ENCODE measurements at regions not wholly inside any gene's neighbourhood (a gene's known extent, or its start where the extent isn't known, plus 50 kb on each side); places are given as distances from the start of the nearest gene placed in this dataset.

DNA sequence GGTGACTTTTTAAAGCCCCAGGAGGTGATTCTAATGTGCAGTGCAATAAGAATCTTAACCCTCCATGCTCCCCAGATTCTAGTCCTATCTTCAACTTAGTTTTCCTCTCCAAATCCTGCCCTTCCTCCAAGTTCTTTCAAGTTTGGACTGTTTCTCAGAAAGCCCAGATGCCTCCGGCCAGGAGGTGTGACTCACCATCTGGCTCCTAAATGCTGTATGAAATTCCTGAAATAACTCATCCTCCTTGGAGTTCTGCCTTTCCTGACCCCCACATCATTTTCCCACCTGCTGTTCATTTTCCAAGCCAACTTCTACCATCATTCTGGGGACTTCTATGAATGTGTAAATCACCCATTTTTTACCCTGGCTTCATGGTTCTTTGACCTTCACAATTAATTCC lies 118.2 kb upstream of the NOL4 start:
- WGBS, 2 experiments (ENCODE audit: extremely low coverage in 2 of 2, insufficient read length in 1 of 2): 0% methylated on average over 1 of the region's 1 CpG; no CpG with 5 or more reads in 1 of the 2 experiments
- TF ChIP-seq CEBPB (IDR thresholded peaks at IDR 0.05; ENCODE audit: low read depth, low read length): no peak
- TF ChIP-seq RCOR1 (IDR thresholded peaks at IDR 0.05; ENCODE audit: insufficient replicate concordance, low read length): no peak
- no peak for TF ChIP-seq NFE2L2 (IDR thresholded peaks at IDR 0.05; ENCODE audit: low read depth, low read length)
- TF ChIP-seq BHLHE40 (IDR thresholded peaks at IDR 0.05; ENCODE audit: low read depth, low read length): no peak
- no peak for TF ChIP-seq RFX5 (IDR thresholded peaks at IDR 0.05; ENCODE audit: low read depth, low read length)
- TF ChIP-seq SMC3 (IDR thresholded peaks at IDR 0.05; ENCODE audit: low read depth, low read length): no peak
- TF ChIP-seq, protein P1, sequence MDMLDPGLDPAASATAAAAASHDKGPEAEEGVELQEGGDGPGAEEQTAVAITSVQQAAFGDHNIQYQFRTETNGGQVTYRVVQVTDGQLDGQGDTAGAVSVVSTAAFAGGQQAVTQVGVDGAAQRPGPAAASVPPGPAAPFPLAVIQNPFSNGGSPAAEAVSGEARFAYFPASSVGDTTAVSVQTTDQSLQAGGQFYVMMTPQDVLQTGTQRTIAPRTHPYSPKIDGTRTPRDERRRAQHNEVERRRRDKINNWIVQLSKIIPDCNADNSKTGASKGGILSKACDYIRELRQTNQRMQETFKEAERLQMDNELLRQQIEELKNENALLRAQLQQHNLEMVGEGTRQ (IDR thresholded peaks at IDR 0.05; ENCODE audit: low read depth, low read length): no peak
- TF ChIP-seq, protein P2, sequence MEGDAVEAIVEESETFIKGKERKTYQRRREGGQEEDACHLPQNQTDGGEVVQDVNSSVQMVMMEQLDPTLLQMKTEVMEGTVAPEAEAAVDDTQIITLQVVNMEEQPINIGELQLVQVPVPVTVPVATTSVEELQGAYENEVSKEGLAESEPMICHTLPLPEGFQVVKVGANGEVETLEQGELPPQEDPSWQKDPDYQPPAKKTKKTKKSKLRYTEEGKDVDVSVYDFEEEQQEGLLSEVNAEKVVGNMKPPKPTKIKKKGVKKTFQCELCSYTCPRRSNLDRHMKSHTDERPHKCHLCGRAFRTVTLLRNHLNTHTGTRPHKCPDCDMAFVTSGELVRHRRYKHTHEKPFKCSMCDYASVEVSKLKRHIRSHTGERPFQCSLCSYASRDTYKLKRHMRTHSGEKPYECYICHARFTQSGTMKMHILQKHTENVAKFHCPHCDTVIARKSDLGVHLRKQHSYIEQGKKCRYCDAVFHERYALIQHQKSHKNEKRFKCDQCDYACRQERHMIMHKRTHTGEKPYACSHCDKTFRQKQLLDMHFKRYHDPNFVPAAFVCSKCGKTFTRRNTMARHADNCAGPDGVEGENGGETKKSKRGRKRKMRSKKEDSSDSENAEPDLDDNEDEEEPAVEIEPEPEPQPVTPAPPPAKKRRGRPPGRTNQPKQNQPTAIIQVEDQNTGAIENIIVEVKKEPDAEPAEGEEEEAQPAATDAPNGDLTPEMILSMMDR (conservative IDR thresholded peaks at IDR 0.05; ENCODE audit: low read depth, low read length): no peak
- TF ChIP-seq MAZ (IDR thresholded peaks at IDR 0.05; ENCODE audit: borderline replicate concordance, low read depth, low read length): no peak
- TF ChIP-seq FOS (IDR thresholded peaks at IDR 0.05; ENCODE audit: low read depth, low read length): no peak
- TF ChIP-seq RAD21 (IDR thresholded peaks at IDR 0.05; ENCODE audit: low read length): no peak
- TF ChIP-seq POLR2A (IDR thresholded peaks at IDR 0.05; ENCODE audit: low read depth, low read length): no peak
- TF ChIP-seq, protein P3, sequence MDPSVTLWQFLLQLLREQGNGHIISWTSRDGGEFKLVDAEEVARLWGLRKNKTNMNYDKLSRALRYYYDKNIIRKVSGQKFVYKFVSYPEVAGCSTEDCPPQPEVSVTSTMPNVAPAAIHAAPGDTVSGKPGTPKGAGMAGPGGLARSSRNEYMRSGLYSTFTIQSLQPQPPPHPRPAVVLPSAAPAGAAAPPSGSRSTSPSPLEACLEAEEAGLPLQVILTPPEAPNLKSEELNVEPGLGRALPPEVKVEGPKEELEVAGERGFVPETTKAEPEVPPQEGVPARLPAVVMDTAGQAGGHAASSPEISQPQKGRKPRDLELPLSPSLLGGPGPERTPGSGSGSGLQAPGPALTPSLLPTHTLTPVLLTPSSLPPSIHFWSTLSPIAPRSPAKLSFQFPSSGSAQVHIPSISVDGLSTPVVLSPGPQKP (IDR thresholded peaks at IDR 0.05; ENCODE audit: borderline replicate concordance, low read depth, low read length): no peak
- no peak for TF ChIP-seq CHD1 (IDR thresholded peaks at IDR 0.05; ENCODE audit: low read depth, low read length)
- no peak for TF ChIP-seq MXI1 (IDR thresholded peaks at IDR 0.05; ENCODE audit: borderline replicate concordance, low read depth, low read length)
- no peak for TF ChIP-seq MAFK (IDR thresholded peaks at IDR 0.05; ENCODE audit: low read depth, low read length)
- Histone ChIP-seq H3K9me1 (ENCODE audit: insufficient read depth, low read length) (no peaks in the 10 kb centered on the region), H4K8ac (ENCODE audit: low read depth in 2 of 2, low read length in 2 of 2) (no peak overlapping the region), H3K56ac (ENCODE audit: extremely low read depth, insufficient read depth, low read length) (no peak overlapping the region), H2AFZ (replicated peaks; ENCODE audit: low read length, poor library complexity) (no peak overlapping the region), H4K20me1 (ENCODE audit: insufficient read depth, low read length) (no peaks in the 10 kb centered on the region), H2AK5ac (ENCODE audit: low read depth, low read length) (no peak overlapping the region), H2BK20ac (ENCODE audit: low read depth, low read length) (no peak overlapping the region), H3K36me3 (ENCODE audit: control insufficient read depth, insufficient read depth, low read length) (no peaks in the 10 kb centered on the region), H3K4ac (ENCODE audit: low read depth, low read length) (no peak overlapping the region), H3K9ac (ENCODE audit: low read depth, low read length) (no peak overlapping the region), H4K5ac (ENCODE audit: low read depth, low read length) (no peak overlapping the region), H3K18ac (ENCODE audit: low read depth, low read length) (no peak overlapping the region), H2BK5ac (ENCODE audit: low read depth, low read length, poor library complexity, severe bottlenecking) (no peak overlapping the region), H3K4me2 (ENCODE audit: low read depth, low read length) (no peak overlapping the region), H3K9me3 (ENCODE audit: control insufficient read depth, insufficient read depth, low read length) (no peaks in the 10 kb centered on the region), H3K27ac (ENCODE audit: insufficient read depth, low read length) (no peak overlapping the region), H4K91ac (ENCODE audit: insufficient read depth, low read depth, low read length) (no peak overlapping the region), H3K4me3 (ENCODE audit: insufficient read depth, low read depth, low read length) (no peak overlapping the region), H2BK120ac (ENCODE audit: low read depth, low read length) (no peak overlapping the region), H2BK15ac (ENCODE audit: low read depth, low read length) (no peak overlapping the region), H3K14ac (replicated peaks; ENCODE audit: low read depth, low read length) (no peak overlapping the region), H3K27me3 (ENCODE audit: control insufficient read depth, insufficient read depth, low read length) (no peaks in the 10 kb centered on the region), H2AK9ac (replicated peaks; ENCODE audit: low read depth, low read length, poor library complexity) (no peak overlapping the region), H3K79me1 (ENCODE audit: low read depth in 1 of 2, low read length in 2 of 2) (no peaks in the 10 kb centered on the region), H3K23ac (ENCODE audit: low read depth, low read length) (no peak overlapping the region), H3K4me1 (ENCODE audit: control insufficient read depth, insufficient read depth, low read length) (no peaks in the 10 kb centered on the region)
- ATAC-seq (ENCODE audit: low read depth): peak; percentile 24; the same call in 1 of the 2 replicates
- ChIA-PET CTCF (no interaction called here), POLR2A (ENCODE audit: unreplicated experiment) (no interaction called here)
- dilution Hi-C loops (cut with HindIII; ENCODE audit: low sequenced_read_pairs, unreplicated experiment) (no loop called here), in situ Hi-C loops (cut with MboI; ENCODE audit: low sequenced_read_pairs) (no loop called here), intact Hi-C loops (cut with micrococcal nuclease) (no loop called here)
- BruUV-seq (replicated peaks): no TSS peak
- peak; percentile 28 for DNase-seq
